GM19023 (cell line): ENCODE measurements at regions not wholly inside any gene's neighbourhood (a gene's known extent, or its start where the extent isn't known, plus 50 kb on each side); places are given as distances from the start of the nearest gene placed in this dataset.
"Not testable (repeated sequence)": the region's sequence is repeated elsewhere in the genome, so short reads cannot be mapped to it uniquely, and the experiment has no call there.

Experiments used
- ATAC-seq: cut with Tn5 transposase; IDR thresholded peaks from one replicate; pipeline ENCODE4 v1.9.1; 2021; ENCODE audit warnings: mild to moderate bottlenecking, moderate library complexity; ENCODE audit not compliant: unreplicated experiment

DNA sequence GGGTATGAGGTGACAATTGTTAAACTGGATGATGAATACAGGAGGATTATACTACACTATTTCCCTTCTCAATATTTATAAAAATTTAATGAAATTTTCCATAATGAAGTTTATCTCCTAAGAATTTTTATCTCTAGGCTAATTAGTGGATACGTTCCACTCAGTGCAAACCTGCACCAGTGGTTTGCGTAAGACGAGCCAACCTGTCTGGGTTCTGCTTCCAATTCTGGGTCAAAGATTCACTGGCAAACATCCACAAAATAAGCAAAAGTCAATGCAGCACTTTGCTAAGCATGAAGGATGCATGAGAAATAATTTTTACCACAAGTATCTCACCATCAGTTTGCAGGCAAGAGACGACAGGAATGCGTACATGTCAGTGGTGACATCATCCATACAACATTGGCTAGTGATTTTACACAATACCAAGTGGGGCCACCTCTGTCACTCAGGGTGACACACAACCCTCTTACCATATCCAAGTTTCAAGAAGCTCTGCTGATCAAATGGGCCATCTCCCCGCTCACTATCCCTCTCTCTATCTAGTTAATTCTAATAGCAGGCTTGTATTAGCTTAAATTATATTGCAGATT is 51.7 kb downstream of the FAM50B start:
- ATAC-seq: no peak

DNA sequence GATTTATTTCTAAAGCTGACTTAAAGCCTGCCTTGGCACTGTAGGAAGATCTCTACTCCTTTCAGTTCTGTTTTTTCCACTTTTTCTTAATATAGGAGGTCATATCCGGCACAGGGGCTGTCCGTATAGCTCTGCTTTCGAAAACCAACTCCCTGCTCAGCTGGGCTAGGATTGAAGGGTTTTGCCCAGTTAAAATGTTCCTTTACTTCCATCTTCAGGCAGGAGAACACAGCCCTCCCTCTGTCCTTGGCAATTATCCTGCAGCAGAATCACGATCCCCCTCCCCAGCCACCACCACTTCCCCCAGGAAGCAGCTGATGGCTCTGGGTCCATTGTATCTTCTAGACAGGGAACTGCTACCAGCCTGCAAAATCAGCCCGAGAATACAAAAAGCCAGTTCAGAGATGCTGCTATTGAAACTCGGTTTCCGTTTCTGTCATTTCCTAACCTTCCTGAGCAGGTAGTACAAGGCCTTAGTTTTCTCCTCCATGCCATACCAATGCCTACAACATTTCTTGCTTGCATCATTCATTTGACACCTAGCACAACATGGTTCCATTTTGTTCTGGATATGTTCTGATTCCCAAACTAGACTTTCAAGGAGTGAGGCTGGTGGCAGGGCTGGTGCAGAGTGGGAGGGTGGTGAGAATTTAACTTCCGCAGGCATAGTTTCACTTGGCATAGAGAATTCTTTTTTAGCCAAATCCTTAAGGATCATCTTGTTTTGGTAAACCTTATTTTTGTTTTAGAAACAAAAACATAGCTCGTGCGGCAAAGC is 53.9 kb downstream of the FAM50B start:
- no peak for ATAC-seq

DNA sequence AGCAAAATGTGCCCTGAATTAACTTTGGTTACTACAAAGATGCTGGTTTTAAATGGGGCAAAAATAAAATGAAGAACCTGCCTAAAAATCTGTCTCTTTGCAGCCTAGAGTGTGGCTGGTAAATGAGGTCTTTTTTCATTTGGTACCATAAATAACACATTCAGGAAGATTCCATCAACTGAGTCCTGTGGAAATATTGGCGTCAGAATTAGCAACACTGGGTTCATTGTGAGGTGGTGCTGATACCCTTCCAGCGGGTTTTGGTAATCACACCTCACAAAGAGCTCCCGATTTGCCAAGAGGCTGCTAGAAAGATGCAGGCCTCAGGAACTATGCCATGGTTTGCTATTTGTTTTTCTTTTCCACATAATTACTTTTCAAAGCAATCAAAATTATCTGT is 55.3 kb downstream of the FAM50B start:
- no peak for ATAC-seq

DNA sequence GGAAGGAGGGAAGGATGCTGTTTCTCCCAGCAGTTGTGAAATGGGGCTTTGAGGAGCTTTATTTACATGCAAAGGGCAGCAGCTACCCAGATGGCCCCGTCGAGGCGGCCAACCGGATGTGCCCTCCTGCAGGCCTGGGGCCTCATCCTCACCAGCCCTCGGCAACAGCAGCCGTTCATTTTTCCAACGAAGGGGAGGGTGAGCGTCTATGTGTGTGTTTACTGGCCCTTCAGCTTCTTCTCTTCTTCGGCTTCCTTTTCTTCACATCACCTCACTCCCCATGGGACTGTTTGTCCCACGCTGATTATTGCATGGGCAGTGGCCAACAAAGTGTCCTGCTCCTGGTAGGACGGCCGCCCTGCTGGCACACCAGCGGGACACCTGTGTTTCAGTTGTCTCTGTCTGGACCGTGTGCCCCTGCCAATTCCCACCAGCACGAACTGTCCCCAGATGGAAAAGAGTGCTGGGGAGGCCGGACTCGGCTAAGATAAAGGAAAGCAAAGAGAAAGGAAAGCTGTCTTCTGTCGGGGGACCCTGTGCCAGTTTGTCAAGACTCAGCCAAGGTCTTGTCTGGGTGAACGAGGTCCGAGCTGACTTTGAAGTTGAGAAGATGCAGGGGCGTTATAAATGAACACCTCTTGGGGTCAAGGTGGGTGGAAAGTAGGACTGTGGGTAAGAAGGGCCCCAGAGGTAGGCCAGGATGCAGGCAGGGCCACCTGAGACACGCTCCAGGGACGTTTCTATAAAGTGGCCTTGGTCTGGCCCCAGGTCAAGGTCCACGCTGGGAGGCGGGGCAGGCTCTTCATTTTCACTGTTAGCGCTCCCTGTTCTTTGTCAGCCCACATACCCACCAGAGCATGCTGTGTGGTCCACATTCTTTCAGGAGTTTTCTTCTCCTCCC is 57.0 kb downstream of the FAM50B start:
- ATAC-seq: no peak

DNA sequence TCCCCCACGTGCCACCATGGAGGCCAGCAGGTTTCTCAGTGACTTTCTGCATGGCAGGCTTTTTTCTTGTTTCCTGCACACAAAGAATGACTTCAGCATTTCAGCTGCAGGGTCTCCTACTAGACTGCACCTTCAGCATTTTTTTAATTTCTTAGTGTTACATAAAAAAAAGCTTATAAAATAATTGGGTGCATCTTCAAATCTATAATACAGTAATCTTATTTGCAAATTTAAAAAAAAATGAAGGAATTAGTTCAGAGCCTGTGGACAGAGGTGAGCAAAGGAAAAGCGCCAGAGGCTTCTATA is 57.6 kb downstream of the FAM50B start:
- no peak for ATAC-seq

DNA sequence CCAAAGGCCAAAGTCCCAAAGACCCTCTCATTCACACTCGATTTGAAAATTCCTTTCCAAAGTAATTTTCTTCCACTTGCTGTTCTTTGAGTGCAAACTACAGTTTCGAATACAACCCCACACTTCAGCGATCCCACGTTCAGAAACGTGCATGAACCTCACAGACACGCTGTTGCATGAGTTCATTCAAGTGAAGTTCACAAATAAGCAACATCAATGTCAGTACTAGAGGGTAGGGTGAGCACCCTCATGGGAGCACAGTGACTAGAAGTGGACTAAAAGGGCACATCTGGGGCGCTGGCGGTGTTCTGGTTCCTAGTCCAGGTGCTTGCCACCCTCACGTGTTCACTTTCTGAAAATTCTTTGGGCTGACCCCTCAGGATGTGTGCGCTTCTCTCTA is 59.0 kb downstream of the FAM50B start:
- no peak for ATAC-seq

DNA sequence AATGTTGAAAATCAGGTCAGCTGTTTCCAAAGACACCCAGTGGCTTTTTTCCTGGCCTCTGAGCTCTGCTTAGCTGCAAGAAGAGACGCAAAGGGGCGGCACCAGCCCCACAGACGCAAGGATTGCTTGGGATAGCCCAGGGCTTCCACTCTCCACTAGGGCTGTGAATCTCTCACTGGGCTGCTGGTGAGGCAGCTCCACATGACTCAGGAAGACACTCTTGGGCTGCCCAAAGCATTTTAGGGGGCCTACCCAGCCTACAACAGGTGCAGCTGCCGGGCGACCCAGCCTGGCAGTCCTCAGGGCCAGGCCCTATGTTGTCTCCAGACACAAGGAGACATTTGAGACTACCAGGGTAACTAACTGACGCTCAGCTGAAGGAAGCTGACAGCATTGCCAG is 59.8 kb downstream of the FAM50B start:
- ATAC-seq: no peak

DNA sequence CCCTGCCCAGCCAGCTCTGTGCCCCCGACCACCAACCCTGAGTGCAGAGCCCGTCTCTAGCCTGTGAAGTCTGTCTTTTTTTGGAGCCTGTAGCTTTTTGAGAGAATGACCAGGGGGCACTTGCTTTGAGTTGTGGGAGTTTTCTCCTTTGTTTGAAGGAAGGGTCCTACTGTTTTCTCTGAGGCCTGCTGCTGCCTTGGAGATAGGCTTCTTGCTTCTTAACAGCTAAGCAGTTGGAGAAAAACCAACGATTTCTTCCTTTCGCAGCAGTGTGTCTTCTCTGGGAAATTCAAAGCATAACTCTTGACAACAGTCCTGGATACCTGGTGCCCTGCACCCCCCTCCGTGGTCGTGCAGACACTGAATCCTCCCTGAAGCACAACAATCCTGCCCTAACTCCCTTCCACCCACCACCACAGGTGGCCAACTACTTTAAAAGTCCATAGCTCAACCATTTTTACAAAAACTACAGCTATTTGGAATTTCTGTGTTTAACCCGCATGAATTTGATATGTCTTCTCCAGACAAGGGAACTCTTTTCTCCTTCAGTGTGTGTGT is 61.0 kb downstream of the FAM50B start:
- ATAC-seq: no peak

DNA sequence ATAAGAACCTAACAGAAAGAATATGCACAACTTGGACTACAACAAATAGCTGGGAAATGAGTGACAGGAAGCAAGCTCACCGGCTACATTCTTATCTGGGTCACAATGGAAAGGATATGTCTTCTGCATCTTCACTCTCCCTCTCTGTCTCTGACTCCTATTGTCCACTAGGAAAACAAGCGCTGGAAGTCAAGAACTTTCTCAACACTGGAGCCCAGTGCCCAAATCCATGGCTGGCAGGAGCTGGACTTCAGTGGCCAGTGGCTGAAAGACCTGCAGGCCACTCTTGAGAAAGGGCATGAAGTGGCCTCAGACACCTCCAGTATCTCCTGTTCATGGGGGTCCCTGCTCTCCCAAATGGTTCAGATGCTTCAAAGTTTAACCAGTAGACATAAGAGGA is 62.0 kb downstream of the FAM50B start:
- ATAC-seq: no peak

DNA sequence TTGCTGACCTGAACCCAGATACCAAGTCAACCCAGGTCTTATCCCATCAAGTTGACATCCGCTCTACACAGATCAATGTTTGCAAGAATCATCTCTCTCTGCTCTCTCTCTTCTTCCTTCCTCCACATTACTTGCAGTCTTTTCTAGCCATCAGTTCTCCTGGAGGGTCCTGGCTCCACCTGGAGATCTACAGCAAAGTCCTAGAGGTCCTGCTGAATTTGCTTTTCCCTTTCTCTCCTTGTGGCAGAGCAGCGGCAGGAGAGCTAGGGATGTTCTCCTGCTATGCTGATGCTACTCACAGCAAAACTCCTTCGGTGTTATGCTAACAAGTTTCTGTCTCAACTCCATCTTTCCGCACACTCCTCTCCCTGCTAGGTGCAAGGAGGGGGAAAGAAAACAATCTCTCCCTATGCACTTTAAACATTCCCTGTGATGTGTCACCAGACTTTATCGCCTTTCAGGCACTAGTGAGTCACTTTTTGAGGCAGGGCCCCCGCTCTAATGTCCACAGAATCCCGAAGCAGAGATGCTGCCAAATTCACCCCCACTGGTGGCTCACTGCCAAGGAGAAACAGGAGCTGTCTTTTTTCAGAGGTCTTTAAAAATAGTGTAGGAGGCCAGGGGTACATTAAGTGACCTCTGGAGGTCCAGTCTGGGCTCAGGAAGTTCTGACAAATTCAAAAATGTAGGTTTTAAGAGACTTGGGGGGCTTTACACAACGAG is 62.6 kb downstream of the FAM50B start:
- no peak for ATAC-seq

DNA sequence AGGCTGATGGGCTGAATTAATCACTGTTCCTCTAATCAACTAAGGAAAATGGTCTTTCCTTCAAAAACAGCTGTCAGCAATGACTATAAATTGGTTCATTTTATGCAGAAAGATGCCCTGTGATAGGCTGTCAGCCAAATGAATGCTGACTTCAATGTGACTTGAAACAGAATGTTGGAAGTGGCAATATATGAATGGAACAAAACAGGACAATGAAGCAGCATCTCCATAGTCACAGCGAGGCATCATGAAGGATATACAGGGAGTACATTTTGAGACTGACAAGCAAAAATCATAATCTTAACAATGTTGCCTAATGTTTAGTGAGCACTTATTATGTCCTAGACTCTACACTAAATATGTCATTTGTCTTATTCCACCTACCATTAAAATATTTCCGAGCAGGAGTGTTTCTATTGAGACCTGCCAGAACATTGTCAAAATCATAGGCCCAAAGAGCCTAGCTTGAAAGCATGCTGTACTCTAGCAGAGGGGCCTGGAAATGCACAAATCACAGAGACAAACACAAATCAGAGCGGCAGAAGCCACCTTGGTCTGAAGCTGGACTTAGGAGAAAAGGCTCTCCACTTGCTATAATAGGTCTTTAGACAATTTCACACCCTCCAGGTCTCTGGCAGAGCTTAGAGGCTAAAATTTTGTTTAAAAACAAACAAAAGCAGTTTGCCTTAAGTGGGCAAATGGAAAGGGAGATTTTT is 63.3 kb downstream of the FAM50B start:
- ATAC-seq: no peak

DNA sequence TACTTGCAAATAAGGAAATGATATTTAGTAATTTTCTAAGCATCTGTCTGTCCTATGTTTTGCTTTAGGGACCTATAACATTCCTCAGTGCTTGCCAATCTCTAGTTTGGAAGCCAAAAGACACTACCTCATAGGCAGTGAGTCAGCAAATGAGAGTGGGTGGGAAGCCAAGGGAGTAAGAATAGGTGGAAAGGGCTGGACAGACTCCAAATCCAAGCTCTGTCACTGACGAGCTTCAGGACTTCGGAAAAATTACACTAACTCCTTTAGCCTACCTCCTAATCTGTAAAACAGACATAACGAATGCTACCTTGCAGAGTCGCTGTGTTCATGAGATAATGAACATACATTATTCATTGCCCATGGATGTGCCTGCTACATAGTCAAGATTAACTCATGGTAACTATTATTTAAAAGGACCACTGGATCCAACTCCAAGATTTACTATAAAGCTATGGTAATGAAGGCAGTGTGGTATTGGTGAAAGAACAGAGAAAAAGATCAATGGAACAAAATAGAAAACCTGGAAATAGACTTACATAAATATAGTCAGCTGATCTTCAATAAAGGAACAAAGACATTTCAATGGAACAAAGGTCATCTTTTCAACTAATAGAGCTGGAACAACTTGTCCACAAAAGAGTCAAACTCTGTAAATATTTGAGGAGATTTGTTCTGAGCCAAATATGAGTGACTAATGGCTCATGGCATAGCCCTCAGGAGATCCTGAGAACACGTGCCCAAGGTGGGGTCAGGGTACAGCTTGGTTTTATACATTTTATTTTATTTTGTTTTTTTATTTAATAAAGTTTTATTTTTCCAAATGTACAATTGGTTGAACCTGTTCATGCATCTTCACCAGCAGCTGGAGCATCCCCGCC is 64.1 kb downstream of the FAM50B start:
- no peak for ATAC-seq

DNA sequence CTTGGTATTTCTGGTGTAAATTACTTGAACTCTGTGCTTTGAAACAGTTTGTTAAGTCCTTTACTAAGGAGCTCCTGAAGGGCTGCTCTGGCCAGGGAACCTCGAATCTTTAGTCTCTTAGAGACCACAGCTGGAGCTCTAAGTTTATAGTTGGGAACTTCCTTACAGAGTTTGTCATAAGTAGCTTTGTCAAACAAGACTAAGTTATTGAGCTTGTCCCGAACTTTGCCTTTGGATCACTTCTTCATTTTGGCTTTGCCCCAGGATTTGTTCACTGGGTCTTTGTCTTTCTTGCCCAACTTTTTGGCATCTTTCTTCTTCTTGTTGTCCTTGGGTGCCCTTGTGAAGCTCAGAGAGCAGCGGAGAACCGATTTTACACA is 64.8 kb downstream of the FAM50B start:
- no peak for ATAC-seq

DNA sequence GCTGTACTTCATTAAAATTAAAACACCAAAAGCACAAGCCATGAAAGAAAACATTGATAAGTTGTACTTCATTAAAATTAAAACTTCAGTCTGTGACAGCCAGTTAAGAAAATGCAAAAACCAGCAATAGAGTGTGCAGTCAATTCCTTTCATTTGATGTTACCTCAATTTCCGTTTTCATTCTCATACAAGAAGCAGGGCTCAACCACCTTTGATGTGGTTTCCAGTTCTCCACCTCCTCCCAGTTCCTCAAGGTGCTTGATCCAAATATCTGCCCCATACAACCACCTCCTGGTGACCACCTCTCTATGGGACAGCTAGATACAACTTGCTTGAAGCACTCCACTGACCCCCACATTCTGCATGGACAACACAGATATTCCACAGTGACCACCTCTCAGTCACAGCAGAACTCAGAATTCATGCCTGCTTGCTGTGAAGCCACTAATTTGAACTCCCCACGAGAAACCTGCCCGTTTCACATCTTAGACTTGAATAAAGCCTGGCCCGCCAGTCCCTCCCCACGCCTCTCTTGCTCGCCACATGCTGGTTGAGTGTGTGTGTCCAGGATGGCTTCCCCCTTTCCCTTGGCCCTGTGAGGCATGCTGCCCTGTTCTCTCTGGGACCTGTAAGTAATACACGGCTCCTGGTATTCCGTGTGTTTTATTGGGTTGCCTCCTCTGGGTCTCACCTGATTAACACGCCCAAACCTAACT is 66.1 kb downstream of the FAM50B start:
- no peak for ATAC-seq

DNA sequence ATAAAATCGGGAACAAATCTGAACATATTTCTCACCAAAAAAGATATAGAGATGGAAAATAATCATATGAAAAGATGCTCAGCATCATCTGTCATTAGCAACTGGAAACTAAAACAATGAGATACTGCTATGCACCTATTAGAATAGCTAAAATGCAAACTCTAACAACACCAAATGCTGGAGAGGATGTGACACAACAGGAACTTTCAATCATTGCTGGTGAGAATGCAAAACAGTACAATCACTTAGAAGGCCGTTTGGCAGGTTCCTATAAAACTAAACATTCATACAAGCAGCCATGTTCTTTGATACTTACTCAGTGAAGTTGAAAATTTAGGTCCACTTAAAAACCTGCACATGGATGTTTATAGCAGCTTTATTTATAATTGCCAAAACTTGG is 67.0 kb downstream of the FAM50B start:
- no peak for ATAC-seq

DNA sequence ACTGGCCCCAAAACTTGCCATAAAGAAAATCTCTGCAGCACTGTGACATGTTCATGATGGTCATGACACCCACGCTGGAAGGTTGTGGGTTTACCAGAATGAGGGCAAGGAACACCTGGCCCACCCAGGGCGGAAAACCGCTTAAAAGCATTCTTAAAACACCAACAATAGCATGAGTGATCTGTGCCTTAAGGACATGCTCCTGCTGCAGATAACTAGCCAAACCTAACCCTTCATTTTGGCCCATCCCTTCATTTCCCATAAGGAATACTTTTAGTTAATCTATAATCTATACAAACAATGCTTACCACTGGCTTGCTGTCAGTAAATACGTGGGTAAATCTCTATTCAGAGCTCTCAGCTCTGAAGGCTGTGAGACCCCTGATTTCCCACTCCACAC is 67.6 kb downstream of the FAM50B start:
- not testable (repeated sequence) for ATAC-seq

DNA sequence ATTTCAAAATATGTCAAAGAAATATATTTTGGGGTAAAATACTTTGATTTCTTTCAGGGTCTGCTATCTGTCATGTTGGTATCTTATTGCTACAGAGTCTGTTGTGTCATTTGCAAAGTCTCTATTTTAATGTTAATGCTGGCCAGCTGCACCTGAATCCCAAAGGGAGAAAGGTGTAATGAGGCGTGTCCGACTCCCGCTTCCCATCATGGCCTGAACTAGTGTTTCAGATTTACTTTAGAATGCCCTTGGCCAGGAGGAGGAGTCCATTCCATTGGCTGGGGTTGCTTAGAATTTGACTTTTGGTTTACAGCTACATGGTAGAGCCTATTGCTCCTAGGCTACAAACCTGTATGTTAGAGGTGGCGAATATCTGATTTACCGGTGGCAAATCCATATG is 69.3 kb downstream of the FAM50B start:
- ATAC-seq: no peak

DNA sequence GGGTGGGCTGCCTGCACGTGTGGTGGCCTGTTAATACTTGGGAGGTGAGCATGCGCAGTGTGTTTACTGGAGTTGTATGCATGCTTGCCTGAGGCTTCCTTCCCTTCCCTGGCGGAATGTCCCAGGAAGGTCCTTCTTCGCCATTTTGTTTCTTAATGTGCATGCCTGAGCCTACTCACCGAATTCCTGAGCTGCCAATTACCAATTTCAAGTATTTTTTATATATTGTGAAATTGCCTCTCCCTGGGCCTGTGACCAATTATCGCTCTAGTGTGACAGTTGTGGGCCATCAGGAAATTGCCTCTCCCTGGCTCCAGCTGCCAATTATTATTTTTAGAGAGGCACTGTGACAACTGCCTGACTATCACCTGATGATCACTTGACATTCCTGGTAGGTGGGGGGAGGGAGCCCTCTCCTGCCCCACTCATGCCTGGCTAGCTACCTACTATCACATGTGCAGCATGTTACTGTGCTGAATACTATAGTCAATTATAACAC is 70.0 kb downstream of the FAM50B start:
- no peak for ATAC-seq

DNA sequence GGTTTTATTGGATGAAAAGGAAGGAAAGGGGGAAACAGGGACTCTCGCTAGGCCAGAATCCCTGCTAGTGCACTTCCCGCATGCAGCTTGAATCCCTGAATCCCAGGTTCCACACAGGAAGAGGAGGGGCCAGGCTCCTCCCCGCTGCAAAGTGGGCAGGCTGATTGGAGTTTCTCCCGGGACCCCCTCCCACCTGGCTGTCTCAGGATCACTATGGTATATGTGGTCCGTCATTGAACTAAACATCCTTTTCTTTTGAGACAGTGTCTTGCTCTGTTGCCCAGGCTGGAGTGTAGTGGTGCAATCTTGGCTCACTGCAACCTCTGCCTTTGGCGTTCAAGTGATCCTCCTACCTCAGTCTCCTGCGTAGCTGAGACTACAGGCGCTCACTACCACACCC is 70.7 kb downstream of the FAM50B start:
- ATAC-seq: no peak
